Suprapubic skin (tissue), 4 donors: ENCODE measurements at regions not wholly inside any gene's neighbourhood (a gene's known extent, or its start where the extent isn't known, plus 50 kb on each side); places are given as distances from the start of the nearest gene placed in this dataset.

Source experiments
- DNase-seq, 2 donors: peaks; one replicate each; pipeline ENCODE4 v3.0.0-alpha.2; 2019; ENCODE audit warnings: low spot score in 2 of 2
- H3K27ac ChIP-seq: fragments of 200-600 bp; sonication (generic); one replicate; pipeline ENCODE4 v1.5.1; 2019
- H3K27me3 ChIP-seq: fragments of 200-600 bp; sonication (generic); one replicate; pipeline ENCODE4 v1.5.1; 2019
- H3K36me3 ChIP-seq: fragments of 200-600 bp; sonication (generic); one replicate; pipeline ENCODE4 v1.5.1; 2019
- H3K4me1 ChIP-seq: fragments of 200-600 bp; sonication (generic); one replicate; pipeline ENCODE4 v1.5.1; 2019
- H3K4me3 ChIP-seq: fragments of 200-600 bp; sonication (generic); one replicate; pipeline ENCODE4 v1.5.1; 2019; ENCODE audit warnings: mild to moderate bottlenecking
- H3K9me3 ChIP-seq: fragments of 200-600 bp; sonication (generic); one replicate; pipeline ENCODE4 v1.5.1; 2019
- EP300 ChIP-seq: sonication (generic); formaldehyde crosslinking; IDR thresholded peaks from one replicate; pipeline ENCODE4 v1.6.1; 2017; ENCODE audit warnings: antibody characterized with exemption
- POLR2A ChIP-seq, 2 donors: fragments of 450-650 bp; IDR thresholded peaks; one replicate each; pipeline ENCODE4 v1.6.1; 2017; ENCODE audit warnings: antibody characterized with exemption in 2 of 2, mild to moderate bottlenecking in 2 of 2, moderate library complexity in 2 of 2
- POLR2AphosphoS5 ChIP-seq, 3 donors: sonication (generic); formaldehyde crosslinking; IDR thresholded peaks; one replicate each; pipeline ENCODE4 v1.6.1; 2017; ENCODE audit warnings: antibody characterized with exemption in 3 of 3
- WGBS: methylation state at CpG from one replicate; pipeline ENCODE4 v1.1.5; 2018; 5-methylcytosine and 5-hydroxymethylcytosine counted together
- TF ChIP-seq, protein P1 (sequence below), 2 donors: fragments of 200-600 bp in 1 of 2; fragments of 450-650 bp in 1 of 2; sonication (generic) in 1 of 2; IDR thresholded peaks; one replicate each; pipeline ENCODE4 v1.5.1; 2016 to 2019; ENCODE audit warnings: antibody characterized with exemption in 2 of 2, mild to moderate bottlenecking in 1 of 2, moderate library complexity in 1 of 2

DNA sequence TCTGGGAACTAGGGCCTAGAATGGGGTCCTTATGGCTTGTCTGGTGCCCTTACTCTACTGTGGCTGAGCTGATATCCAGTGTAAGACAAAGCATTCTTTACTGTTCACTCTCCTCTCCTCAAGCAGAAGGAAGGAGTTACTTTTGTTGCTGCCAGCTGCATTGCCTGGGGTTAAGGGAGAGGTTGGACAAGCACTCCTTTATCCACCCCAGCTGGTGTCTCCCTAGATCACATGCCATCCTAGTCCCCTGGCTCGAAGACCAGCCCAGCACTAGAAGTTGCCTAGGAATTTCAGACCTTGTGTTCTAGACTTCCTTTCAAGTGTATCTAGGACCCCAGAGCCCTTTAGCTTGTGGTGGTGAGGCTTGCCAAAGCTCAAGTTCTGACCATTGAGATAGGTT, 1051.5 kb upstream of the C9orf72 start:
- 50% methylated on average over 1 of the region's 1 CpG for WGBS

DNA sequence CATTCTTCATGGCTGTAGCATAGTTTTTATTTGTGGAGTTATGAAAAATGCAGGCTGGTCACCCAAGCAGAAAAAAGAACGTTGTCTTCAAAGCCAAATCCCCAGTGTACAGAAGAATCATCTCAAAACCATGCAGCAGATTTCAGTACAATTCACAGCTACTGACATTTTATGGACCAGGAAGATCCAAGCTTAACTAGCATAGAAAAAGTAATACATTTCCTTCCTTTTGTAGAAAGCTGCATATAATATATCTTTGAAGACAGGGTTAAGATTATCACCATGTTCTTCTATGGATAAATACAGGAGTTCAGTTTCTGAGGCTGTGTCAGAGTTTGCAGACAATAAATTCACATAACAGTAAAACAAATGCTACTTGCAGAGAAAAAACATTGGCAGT, 1054.8 kb upstream of the C9orf72 start:
- Histone ChIP-seq H3K27me3 (no peaks in the 10 kb centered on the region), H3K27ac (no peak overlapping the region), H3K4me3 (no peak overlapping the region), H3K36me3 (no peaks in the 10 kb centered on the region), H3K9me3 (no peaks in the 10 kb centered on the region), H3K4me1 (no peaks in the 10 kb centered on the region)
- TF ChIP-seq POLR2AphosphoS5 (IDR thresholded peaks at IDR 0.05) = no peak
- TF ChIP-seq, protein P1, sequence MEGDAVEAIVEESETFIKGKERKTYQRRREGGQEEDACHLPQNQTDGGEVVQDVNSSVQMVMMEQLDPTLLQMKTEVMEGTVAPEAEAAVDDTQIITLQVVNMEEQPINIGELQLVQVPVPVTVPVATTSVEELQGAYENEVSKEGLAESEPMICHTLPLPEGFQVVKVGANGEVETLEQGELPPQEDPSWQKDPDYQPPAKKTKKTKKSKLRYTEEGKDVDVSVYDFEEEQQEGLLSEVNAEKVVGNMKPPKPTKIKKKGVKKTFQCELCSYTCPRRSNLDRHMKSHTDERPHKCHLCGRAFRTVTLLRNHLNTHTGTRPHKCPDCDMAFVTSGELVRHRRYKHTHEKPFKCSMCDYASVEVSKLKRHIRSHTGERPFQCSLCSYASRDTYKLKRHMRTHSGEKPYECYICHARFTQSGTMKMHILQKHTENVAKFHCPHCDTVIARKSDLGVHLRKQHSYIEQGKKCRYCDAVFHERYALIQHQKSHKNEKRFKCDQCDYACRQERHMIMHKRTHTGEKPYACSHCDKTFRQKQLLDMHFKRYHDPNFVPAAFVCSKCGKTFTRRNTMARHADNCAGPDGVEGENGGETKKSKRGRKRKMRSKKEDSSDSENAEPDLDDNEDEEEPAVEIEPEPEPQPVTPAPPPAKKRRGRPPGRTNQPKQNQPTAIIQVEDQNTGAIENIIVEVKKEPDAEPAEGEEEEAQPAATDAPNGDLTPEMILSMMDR (IDR thresholded peaks at IDR 0.05) = no peak
- no peak for TF ChIP-seq EP300
- TF ChIP-seq POLR2A (IDR thresholded peaks at IDR 0.05) = no peak
- 36% methylated on average over 1 of the region's 1 CpG for WGBS
- no peak for DNase-seq

More for the DNA sequence above, 1051.5 kb upstream of the C9orf72 start:
- no peaks in the 10 kb centered on the region for H3K36me3 ChIP-seq
- H3K4me3 ChIP-seq = no peak overlapping the region
- TF ChIP-seq, protein P1 (IDR thresholded peaks at IDR 0.05) = no peak
- TF ChIP-seq POLR2A (IDR thresholded peaks at IDR 0.05) (no peak), POLR2AphosphoS5 (IDR thresholded peaks at IDR 0.05) (no peak), EP300 (no peak)
- no peak for DNase-seq
- H3K27me3 ChIP-seq = no peaks in the 10 kb centered on the region
- H3K4me1 ChIP-seq = no peaks in the 10 kb centered on the region
- H3K27ac ChIP-seq = no peak overlapping the region
- H3K9me3 ChIP-seq = no peaks in the 10 kb centered on the region

DNA sequence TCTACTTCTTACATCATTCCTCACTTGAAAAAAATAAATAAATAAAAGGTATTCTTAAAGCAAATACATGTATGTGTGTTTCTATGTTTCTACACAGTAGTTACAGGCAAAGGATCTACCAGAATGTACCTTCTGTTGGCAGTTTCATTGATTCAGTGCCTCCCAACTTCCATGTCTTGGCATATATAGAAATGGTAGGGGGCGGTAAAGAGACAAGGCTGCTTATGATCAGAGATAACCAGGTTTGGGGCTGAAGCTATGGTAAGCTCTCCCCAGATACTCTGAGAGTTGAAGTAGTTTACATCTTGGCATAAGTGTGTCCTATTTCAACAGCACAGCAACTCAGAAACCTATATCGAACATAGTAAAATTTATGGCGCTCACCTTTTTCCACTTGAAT, 1075.4 kb upstream of the C9orf72 start:
- WGBS = 91% methylated on average over 3 of the region's 3 CpGs
- Histone ChIP-seq H3K4me3 (no peak overlapping the region), H3K27me3 (no peaks in the 10 kb centered on the region), H3K36me3 (no peaks in the 10 kb centered on the region), H3K4me1 (no peaks in the 10 kb centered on the region), H3K9me3 (no peaks in the 10 kb centered on the region), H3K27ac (no peak overlapping the region)
- DNase-seq = no peak
- TF ChIP-seq POLR2A (IDR thresholded peaks at IDR 0.05) = no peak
- TF ChIP-seq POLR2AphosphoS5 (IDR thresholded peaks at IDR 0.05) = no peak
- TF ChIP-seq EP300 = no peak
- TF ChIP-seq, protein P1 (IDR thresholded peaks at IDR 0.05) = no peak

DNA sequence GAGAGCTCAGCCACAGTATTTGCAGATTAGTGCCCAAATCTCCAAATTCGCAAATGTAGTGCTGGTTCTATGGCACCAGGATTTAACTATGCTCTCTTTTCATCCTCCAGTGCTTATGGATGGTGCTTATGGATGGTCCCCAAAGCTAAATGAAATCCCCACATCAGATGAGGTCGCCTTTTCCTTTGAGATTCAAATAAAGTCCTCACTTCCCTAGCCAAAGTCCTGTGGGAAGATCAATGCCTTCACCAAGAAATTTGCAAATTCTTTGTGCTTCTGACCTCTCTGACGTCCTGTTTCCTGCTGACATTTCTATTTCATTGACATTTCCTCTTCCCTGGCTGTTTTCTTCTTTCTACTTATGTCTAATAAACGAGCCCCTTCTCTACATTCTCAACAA, 1077.0 kb upstream of the C9orf72 start:
- no peaks in the 10 kb centered on the region for H3K9me3 ChIP-seq
- 41% methylated on average over 4 of the region's 4 CpGs for WGBS
- no peak overlapping the region for H3K27ac ChIP-seq
- no peak overlapping the region for H3K4me3 ChIP-seq
- no peak for DNase-seq
- H3K27me3 ChIP-seq = no peaks in the 10 kb centered on the region
- H3K4me1 ChIP-seq = no peaks in the 10 kb centered on the region
- no peak for TF ChIP-seq EP300
- TF ChIP-seq, protein P1 (IDR thresholded peaks at IDR 0.05) = no peak
- TF ChIP-seq POLR2A (IDR thresholded peaks at IDR 0.05) = no peak
- TF ChIP-seq POLR2AphosphoS5 (IDR thresholded peaks at IDR 0.05) = no peak
- no peaks in the 10 kb centered on the region for H3K36me3 ChIP-seq

DNA sequence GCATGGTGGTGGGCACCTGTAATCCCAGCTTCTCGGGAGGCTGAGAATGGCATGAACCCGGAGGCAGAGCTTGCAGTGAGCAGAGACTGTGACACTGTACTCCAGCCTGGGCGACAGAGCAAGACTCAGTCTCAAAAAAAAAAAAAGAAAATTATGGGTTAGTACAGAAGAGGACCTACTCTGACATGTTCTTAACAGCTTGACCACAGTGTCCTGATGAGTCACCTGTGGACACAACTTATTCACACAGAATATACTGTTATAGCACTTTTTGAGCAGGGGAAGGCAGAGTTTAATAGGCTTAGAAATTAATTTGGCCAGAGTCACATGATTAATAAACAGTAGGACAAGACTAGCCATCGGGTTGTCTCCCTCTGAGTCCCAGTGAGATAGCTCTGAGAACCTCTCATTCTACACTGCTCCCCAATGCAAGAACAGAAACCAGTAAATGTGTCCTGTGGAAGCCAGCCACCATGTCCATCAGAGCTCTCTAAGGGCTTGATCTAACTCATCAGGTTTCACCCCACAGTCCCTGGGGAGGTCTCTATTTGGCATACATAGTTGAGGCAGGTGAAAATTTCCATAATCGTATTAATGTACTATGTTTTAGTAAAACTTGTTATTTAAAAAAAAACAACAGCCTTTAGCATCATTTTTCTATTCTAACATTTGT, 1077.9 kb upstream of the C9orf72 start:
- H3K27me3 ChIP-seq = no peaks in the 10 kb centered on the region
- 88% methylated on average over 5 of the region's 5 CpGs for WGBS
- DNase-seq = no peak
- H3K4me1 ChIP-seq = no peaks in the 10 kb centered on the region
- H3K4me3 ChIP-seq = no peak overlapping the region
- no peaks in the 10 kb centered on the region for H3K36me3 ChIP-seq
- H3K27ac ChIP-seq = no peak overlapping the region
- no peak for TF ChIP-seq EP300
- no peak for TF ChIP-seq POLR2A (IDR thresholded peaks at IDR 0.05)
- TF ChIP-seq, protein P1 (IDR thresholded peaks at IDR 0.05) = no peak
- TF ChIP-seq POLR2AphosphoS5 (IDR thresholded peaks at IDR 0.05) = no peak
- no peaks in the 10 kb centered on the region for H3K9me3 ChIP-seq
